HG02973 (cell line): ENCODE measurements at regions not wholly inside any gene's neighbourhood (a gene's known extent, or its start where the extent isn't known, plus 50 kb on each side); places are given as distances from the start of the nearest gene placed in this dataset.

Experiments
- ATAC-seq: cut with Tn5 transposase; IDR thresholded peaks from one replicate; pipeline ENCODE4 v1.9.1; 2021; ENCODE audit warnings: moderate library complexity; ENCODE audit not compliant: unreplicated experiment

DNA sequence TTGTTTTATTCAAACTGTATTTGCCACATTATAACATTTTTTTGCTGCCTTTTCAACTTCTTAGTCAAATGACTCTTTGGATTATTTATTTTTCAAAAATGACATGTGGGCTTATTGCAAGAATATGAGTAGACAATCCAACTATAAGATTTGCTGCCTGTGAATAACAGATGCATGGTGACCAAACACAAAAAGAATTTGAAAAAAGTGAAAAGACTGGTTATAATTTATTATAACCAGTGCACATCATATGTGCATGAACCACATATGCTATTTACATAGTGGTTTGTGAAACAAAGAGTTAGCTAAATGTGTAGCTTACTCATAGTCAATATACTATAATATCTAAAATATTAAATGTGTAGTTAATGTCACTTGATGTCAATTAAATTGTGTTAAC, 2086.8 kb downstream of the ARAP2 start:
- ATAC-seq: no peak

DNA sequence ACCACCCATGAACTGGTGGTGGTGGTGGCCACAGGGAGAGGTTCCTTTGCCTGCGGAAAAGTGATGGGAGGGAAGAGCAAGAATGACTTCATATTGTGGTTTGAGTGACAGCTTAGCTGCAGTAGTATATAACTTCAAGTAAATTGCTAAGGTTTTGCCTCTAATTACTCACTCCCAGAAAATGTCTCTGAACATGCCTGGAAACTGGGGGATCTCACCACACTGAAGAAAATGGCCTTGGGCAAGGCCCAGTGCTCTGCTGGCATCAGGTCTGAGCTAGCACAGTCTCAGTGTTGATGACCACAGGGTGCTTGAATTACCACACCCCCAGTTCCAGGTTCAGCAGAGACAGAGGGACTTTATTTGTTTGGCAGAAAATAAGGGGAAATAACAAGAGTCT, 2085.4 kb downstream of the ARAP2 start:
- no peak for ATAC-seq

DNA sequence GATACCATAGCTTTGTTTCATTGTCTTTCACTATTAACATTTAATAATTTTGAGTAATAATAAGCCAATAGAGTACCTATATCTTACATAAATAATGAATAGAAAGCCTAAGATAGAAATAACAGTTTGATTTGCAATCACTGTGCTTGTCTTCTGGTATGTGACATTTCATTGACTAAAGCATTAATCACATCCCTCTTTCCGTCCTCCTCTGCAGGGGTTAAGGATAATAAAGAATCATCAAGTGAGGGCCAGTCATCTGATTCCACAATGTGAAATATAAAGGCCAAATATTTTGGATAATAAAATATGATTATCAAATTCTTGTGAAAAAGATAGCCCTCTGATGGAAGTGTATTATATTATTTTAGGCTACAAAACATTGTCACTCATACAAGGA, 2073.4 kb downstream of the ARAP2 start:
- ATAC-seq: no peak

DNA sequence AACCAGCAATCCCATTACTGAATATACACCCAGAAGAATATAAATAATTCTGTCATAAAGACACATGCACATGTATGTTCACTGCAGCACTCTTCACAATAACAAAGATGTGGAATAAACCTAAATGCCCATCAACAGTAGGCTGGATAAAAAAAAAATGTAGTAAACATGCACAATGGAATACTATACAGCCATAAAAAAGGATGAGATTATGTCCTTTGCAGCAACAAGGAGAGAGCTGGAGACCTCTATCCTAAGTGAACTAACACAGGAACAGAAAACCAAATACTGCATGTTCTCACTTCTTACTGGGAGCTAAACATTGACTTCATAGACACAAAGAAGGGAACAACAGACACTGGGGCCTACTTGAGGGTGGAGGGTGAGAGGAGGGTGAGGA, 2067.7 kb downstream of the ARAP2 start:
- ATAC-seq: no peak

DNA sequence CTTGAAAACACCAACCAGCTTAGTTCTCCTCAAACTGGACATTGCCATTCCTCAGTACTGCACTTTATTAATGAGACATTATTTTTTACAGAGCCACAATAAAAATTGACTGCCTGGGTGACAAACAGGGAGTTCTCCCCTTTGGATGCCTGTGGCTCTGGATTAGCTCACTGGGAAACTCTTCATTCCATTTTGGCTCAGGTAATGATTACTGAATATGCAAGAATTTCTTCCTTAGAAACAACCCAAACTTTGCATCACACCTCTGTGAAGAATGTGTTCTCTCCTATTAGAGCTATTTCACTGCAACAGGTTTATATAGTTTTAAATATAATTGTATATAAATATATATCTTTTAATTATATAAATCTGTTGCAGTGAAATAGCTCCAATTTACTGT, 2065.8 kb downstream of the ARAP2 start:
- ATAC-seq: no peak

DNA sequence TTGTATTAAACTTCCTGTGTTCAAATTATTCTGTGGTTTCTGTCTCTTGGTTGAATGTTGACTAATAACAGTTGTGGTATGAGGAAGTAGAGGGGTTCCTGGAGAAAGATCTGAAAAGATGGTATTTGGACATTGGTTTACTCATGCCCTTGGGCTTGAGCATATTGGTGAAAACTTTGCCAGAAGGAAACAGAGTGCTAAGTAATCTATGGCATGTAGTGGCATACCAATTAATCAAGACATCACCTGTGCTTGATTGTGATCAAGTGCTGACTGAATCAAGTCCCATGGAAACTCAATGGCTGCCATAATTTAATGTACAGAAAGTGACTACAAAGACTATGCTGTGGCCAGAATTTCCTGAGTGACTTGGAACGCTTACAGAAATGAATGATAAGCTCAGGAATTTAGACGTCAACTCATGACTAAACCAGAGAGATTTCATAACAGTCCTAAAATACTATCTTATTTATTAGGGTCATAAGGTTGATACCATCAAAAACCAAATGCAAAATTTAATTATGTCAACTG, 2062.9 kb downstream of the ARAP2 start:
- ATAC-seq: no peak

DNA sequence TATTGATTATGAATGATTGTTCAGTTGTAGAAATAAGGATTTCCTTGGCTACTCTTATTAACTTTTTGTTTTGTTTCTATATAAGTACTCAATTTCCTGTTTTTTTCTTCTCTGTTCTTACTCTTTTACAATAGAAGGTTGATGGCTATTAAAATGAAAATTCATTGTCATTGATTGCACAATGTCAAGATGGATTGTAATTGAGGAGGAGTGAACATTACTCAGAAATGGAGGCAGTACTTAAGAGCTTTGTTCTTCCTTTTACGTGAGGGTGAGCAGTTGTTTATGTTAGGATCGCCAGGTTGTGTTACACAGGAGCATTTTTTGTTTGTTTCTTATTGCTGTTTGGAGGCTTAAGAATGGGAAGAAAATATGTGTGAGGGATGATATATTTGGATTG, 2062.4 kb downstream of the ARAP2 start:
- no peak for ATAC-seq

- ATAC-seq: no peak
Measured at GRCh38 chr4:34182306-34182705, 2062.0 kb downstream of the ARAP2 start.

- no peak for ATAC-seq
Measured at GRCh38 chr4:34183926-34184325, 2060.4 kb downstream of the ARAP2 start.

- no peak for ATAC-seq
Measured at GRCh38 chr4:34187056-34187455, 2057.3 kb downstream of the ARAP2 start.

GRCh38 chr4:34191443-34191842, 2052.9 kb downstream of the ARAP2 start:
- no peak for ATAC-seq

DNA sequence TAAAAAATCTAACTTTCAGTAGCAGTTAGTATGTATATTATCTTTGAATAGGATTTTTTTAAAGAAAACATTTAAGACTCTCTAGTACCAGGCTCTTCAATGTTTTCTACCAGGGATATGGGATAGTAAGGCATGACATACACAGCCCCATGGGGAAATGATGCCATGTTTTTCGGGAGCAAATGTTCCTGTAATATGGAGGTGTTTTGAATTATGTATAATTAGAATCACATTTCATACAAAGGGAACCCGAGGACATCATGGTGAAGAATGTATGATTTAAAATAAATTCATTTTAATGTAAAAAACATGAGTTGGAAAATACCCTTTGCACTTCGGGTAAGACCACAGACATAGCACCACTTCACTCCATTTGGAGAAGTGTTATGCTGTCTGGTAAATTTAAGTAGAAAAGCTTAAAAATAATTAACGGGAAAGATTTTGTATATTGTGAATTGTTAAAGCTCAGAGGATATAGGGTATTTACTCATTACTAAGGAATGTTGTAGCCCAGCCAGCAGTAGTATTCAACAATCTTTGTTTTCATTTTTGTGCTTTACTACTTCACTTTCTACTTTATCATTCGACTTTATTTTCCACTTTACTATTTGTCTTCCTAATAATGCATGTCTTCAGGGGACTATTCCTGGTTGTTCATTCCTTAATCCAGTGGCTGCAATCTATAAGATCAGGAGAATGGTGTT, 2050.7 kb downstream of the ARAP2 start:
- no peak for ATAC-seq

GRCh38 chr4:34194585-34194984, 2049.7 kb downstream of the ARAP2 start:
- no peak for ATAC-seq

GRCh38 chr4:34196375-34196774, 2047.9 kb downstream of the ARAP2 start:
- ATAC-seq: no peak

DNA sequence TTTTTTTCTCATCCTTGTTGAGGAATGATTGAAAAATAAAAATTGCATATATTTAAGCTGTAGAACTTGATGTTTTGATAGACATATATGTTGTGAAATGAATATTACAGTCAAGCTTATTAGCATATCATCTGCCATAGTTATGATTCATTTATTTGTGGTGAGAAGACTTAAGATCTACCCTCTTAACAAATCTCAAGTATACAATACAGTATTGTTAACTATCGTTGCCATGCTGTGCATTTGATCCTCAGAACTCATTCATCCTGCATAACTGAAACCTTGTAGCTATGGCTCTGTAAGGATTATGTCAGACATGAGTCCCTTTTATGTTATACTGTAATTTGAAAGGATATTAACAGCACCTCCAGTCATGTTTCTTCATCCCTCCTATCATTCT, 2045.3 kb downstream of the ARAP2 start:
- ATAC-seq: no peak

DNA sequence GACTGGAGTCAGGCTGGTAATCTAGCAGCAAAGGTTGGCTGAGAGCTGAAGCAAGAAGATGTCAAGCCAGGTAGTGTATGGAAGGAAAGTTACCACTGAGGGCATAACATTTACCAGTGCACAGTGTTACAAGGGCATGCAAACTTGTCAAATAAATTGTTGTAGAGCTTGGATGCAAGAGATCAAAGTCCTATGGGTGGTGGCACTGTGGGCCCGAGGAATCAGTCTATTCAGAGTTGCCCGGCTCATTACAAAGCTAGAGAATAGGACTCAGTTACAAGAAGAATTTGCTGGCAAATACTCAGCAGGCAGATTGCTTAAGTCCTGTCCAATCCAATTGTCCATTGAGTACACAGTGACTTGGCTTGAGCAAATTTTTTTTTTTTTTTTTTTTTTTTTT, 2043.8 kb downstream of the ARAP2 start:
- no peak for ATAC-seq

GRCh38 chr4:34202154-34202553, 2042.2 kb downstream of the ARAP2 start:
- no peak for ATAC-seq

DNA sequence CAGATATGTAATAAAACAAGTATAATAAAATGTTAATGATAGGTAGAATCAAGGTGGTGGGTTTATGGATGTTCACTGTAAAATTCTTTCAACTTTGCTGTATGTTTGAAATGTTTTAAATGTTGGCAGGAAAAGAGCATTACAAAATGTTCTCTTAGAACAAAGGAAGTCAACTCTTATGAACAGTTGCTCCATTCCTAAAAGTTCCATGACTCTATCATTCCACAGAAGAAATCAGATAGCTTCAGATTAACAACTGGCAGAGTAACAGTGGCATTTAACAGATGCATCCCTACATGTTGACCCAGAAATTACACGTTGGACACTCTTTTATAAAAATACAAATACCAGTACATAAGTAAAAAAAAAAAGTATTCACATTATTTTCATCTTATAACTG, 2023.7 kb downstream of the ARAP2 start:
- ATAC-seq: no peak

DNA sequence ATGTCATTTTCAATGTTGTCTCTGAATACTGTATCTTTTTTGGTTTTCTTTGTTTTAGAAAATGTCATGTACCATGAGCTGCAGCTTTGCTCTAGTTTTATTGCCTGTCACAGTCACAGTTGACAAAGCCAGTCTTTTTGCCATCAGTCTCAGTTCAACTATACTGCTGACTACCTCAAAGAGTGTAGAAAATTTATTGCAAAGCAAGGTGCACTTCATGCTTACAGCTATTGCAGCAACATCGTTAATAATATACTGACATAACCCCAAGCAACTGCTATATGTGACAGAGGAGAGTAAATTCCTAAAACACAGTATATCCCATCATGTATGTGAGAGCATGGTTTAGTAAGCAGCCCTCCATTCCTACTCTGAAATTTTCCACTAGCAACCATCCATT, 2022.3 kb downstream of the ARAP2 start:
- ATAC-seq: no peak

GRCh38 chr4:34236118-34236517, 2008.2 kb downstream of the ARAP2 start:
- no peak for ATAC-seq

DNA sequence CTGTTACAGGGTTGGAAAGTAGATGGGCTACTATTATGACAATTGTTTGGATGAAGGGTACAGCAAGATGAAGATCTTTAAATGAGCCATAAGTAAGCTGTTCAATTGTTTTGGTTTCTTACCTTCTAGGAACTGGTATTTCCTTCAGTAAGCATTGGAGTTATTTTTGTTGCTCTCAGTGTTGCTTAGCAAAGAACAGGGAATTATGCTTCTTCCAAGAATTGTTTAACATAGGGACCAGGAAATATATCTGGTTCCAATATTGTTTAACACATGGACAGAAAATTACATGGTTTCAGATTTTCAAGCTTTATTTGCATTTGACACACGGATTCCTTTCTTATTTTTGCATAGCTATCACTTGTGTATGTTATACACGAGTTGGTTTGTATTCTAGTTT, 1999.0 kb downstream of the ARAP2 start:
- no peak for ATAC-seq

DNA sequence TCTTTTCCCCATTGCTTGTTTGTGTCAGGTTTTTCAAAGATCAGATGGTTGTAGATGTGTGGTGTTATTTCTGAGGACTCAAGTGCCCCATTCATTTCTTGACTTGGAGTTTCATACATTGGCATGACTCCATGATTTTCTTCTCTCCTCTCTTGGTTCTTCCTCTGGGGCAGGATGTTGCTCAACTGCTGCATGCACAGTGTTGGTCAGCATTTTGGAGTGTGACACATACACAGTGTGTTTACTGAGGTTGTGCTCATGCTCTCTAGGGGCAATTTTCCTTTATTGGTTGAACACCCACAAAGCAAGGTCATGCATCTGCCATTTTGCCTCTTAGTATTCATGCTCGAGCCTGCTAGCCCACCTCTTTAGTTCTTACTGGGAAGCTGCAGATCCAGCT, 1993.8 kb downstream of the ARAP2 start:
- no peak for ATAC-seq

DNA sequence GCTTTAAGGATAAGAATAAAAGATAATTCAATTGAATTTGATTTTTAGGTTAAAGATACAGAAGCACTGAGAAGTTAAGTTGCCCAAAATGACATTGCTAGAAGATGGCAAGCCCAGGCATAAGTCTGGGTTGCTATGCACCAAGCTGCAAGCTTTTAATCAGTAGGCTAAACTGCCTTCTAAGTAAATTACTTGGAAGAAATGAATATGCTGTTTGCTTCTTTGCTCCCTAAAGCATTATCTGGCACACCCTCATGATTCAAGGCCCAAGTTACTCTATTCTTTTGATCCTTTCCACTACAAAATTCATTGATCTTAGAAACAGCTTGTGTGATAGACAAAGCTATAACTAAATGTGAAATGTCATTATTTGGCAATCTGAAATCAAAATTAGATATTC, 1991.1 kb downstream of the ARAP2 start:
- ATAC-seq: no peak
